ENCODE measurements at regions not wholly inside any gene's neighbourhood (a gene's known extent, or its start where the extent isn't known, plus 50 kb on each side); places are given as distances from the start of the nearest gene placed in this dataset.

GRCh38 chr17:13367154-13367553 is 234.6 kb downstream of the HS3ST3A1 start:
- intact Hi-C loops (cut with micrococcal nuclease; ENCODE audit: unreplicated experiment), result no loop called here
- BruUV-seq (replicated peaks), result no TSS peak
- no peak for TF ChIP-seq CTCF (IDR thresholded peaks at IDR 0.05; ENCODE audit: unreplicated experiment)

GRCh38 chr17:13365331-13365730 is 236.4 kb downstream of the HS3ST3A1 start:
- H3K4me3 Mint-ChIP-seq (ENCODE audit: low read depth, unreplicated experiment), result no peak overlapping the region
- TF ChIP-seq CTCF (IDR thresholded peaks at IDR 0.05; ENCODE audit: unreplicated experiment), result no peak
- intact Hi-C loops (cut with micrococcal nuclease; ENCODE audit: unreplicated experiment), result no loop called here
- no peak overlapping the region for H3K27ac Mint-ChIP-seq (ENCODE audit: unreplicated experiment)
- BruUV-seq (replicated peaks), result no TSS peak
- no peaks in the 10 kb centered on the region for H3K4me1 Mint-ChIP-seq (ENCODE audit: low read depth, unreplicated experiment)
- no peaks in the 10 kb centered on the region for H3K27me3 Mint-ChIP-seq (ENCODE audit: unreplicated experiment)
- CTCF ChIA-PET, result no interaction called here
- H3K36me3 Mint-ChIP-seq (ENCODE audit: insufficient read depth, unreplicated experiment), result no peaks in the 10 kb centered on the region
- H3K9me3 Mint-ChIP-seq (ENCODE audit: low read depth, unreplicated experiment), result peaks cover 7% of the 10 kb centered on the region
- DNase-seq, result no peak

More at GRCh38 chr17:13367154-13367553, 234.6 kb downstream of the HS3ST3A1 start:
- DNase-seq, result no peak
- Mint-ChIP-seq H3K27ac (ENCODE audit: unreplicated experiment) (no peak overlapping the region), H3K27me3 (ENCODE audit: unreplicated experiment) (no peaks in the 10 kb centered on the region), H3K4me3 (ENCODE audit: low read depth, unreplicated experiment) (no peak overlapping the region), H3K4me1 (ENCODE audit: low read depth, unreplicated experiment) (no peaks in the 10 kb centered on the region), H3K9me3 (ENCODE audit: low read depth, unreplicated experiment) (peaks cover 12% of the 10 kb centered on the region), H3K36me3 (ENCODE audit: insufficient read depth, unreplicated experiment) (no peaks in the 10 kb centered on the region)
- CTCF ChIA-PET, result no interaction called here

GRCh38 chr17:13363771-13364170 is 238.0 kb downstream of the HS3ST3A1 start:
- peaks cover 5% of the 10 kb centered on the region for H3K9me3 Mint-ChIP-seq (ENCODE audit: low read depth, unreplicated experiment)

GRCh38 chr17:13362341-13363122 is 239.2 kb downstream of the HS3ST3A1 start:
- Mint-ChIP-seq H3K9me3 (ENCODE audit: low read depth, unreplicated experiment) (peaks cover 5% of the 10 kb centered on the region), H3K36me3 (ENCODE audit: insufficient read depth, unreplicated experiment) (no peaks in the 10 kb centered on the region), H3K27me3 (ENCODE audit: unreplicated experiment) (no peaks in the 10 kb centered on the region), H3K4me3 (ENCODE audit: low read depth, unreplicated experiment) (no peak overlapping the region), H3K27ac (ENCODE audit: unreplicated experiment) (no peak overlapping the region), H3K4me1 (ENCODE audit: low read depth, unreplicated experiment) (no peaks in the 10 kb centered on the region)
- CTCF ChIA-PET, result no interaction called here
- no peak for DNase-seq
- intact Hi-C loops (cut with micrococcal nuclease; ENCODE audit: unreplicated experiment), result no loop called here
- BruUV-seq (replicated peaks), result no TSS peak
- TF ChIP-seq CTCF (IDR thresholded peaks at IDR 0.05; ENCODE audit: unreplicated experiment), result no peak

More at GRCh38 chr17:13363771-13364170, 238.0 kb downstream of the HS3ST3A1 start:
- BruUV-seq (replicated peaks), result no TSS peak
- H3K4me3 Mint-ChIP-seq (ENCODE audit: low read depth, unreplicated experiment), result no peak overlapping the region
- TF ChIP-seq CTCF (IDR thresholded peaks at IDR 0.05; ENCODE audit: unreplicated experiment), result no peak
- H3K4me1 Mint-ChIP-seq (ENCODE audit: low read depth, unreplicated experiment), result no peaks in the 10 kb centered on the region
- intact Hi-C loops (cut with micrococcal nuclease; ENCODE audit: unreplicated experiment), result no loop called here
- H3K27me3 Mint-ChIP-seq (ENCODE audit: unreplicated experiment), result no peaks in the 10 kb centered on the region
- CTCF ChIA-PET, result no interaction called here
- no peak overlapping the region for H3K27ac Mint-ChIP-seq (ENCODE audit: unreplicated experiment)
- no peaks in the 10 kb centered on the region for H3K36me3 Mint-ChIP-seq (ENCODE audit: insufficient read depth, unreplicated experiment)
- DNase-seq, result no peak

All from Calu3 (cell line).